ENCODE measurements at regions not wholly inside any gene's neighbourhood (a gene's known extent, or its start where the extent isn't known, plus 50 kb on each side); places are given as distances from the start of the nearest gene placed in this dataset.
"Not testable (repeated sequence)": the region's sequence is repeated elsewhere in the genome, so short reads cannot be mapped to it uniquely, and the experiment has no call there.

DNA sequence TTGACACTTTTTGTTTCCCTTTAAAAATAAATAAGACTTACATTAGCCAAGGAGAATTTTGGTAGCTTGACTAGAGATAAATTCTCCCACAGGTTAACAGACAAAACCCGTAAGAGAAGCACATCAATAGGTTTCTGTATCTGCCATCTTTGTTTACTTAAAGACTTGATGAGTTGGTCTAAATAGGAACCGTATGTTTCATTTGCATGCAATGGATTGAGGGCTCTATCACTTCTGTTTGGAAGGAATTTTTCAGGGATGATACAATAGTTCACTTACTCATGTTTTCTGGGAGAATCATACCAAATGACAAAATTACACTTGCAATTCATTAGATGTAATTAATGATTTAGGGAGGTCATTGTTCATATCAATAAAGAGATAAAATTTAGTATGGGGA is 631.5 kb upstream of the NR2F2 start:
- TF ChIP-seq REST (IDR thresholded peaks at IDR 0.05; ENCODE audit: insufficient replicate concordance, low read depth), result no peak
- H3K27ac ChIP-seq (replicated peaks), result no peak overlapping the region
- H3K27me3 ChIP-seq (ENCODE audit: insufficient read depth, poor library complexity, severe bottlenecking), result no peaks in the 10 kb centered on the region
- H3K4me3 ChIP-seq (replicated peaks; ENCODE audit: insufficient read depth, low read length), result no peak overlapping the region
- DNase-seq (ENCODE audit: low read depth in 1 of 2, low spot score in 1 of 2), result no peak

DNA sequence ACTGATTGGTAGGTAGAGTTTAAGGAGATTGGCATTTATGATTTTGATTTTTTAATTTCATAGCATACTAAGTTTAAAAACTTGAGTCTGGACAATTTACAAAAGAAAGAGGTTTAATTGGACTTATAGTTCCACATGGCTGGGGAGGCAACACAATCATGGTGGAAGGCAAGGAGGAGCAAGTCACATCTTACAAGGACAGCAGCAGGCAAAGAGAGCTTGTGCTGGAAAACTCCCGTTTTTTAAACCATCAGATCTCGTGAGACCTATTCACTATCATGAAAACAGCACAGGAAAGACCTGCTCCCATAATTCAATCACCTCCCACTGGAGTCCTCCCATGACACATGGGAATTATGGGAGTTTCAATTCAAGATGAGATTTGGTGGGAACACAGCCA is 630.9 kb upstream of the NR2F2 start:
- TF ChIP-seq GABPA (IDR thresholded peaks at IDR 0.05; ENCODE audit: low read depth) (no peak), REST (IDR thresholded peaks at IDR 0.05; ENCODE audit: insufficient replicate concordance, low read depth) (no peak)
- no peak for DNase-seq (ENCODE audit: low read depth in 1 of 2, low spot score in 1 of 2)

DNA sequence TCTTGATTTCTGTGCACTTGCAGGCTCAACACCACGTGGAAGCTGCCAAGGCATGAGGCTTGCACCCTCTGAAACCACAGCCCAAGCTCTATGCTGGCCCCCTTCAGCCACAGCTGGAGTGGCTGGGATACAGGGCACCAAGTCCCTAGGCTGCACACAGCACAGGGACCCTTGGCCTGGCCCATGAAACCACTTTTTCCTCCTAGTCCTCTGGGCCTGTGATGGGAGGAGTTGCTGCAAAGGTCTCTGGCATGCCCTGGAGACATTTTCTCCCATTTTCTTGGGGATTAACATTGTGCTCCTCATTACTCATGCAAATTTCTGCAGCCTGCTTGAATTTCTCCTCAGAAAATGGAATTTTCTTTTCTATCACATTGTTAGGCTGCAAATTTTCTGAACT is 629.8 kb upstream of the NR2F2 start:
- not testable (repeated sequence) for DNase-seq (ENCODE audit: low read depth in 1 of 2, low spot score in 1 of 2); H3K27ac ChIP-seq (replicated peaks); H3K27me3 ChIP-seq (ENCODE audit: insufficient read depth, poor library complexity, severe bottlenecking); H3K4me3 ChIP-seq (replicated peaks; ENCODE audit: insufficient read depth, low read length)

More for the DNA sequence above, 630.9 kb upstream of the NR2F2 start:
- no peaks in the 10 kb centered on the region for H3K27me3 ChIP-seq (ENCODE audit: insufficient read depth, poor library complexity, severe bottlenecking)
- H3K4me3 ChIP-seq (replicated peaks; ENCODE audit: insufficient read depth, low read length), result no peak overlapping the region
- no peak overlapping the region for H3K27ac ChIP-seq (replicated peaks)

DNA sequence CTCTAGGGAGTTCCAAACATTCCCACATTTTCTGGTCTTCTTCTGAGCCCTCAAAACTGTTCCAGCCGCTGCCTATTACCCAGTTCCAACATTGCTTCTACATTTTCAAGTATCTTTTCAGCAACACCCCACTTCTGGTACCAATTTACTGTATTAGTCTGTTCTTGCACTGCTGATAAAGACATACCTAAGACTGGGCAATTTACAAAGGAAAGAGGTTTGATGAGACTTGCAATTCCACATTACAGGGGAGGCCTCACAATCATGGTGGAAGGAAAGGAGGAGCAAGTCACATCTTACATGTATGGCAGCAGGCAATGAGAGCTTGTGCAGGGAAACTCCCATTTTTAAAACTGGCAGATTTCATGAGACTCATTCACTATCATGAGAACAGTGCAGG is 629.1 kb upstream of the NR2F2 start:
- no peak for DNase-seq (ENCODE audit: low read depth in 1 of 2, low spot score in 1 of 2)
- H3K4me3 ChIP-seq (replicated peaks; ENCODE audit: insufficient read depth, low read length), result no peak overlapping the region
- TF ChIP-seq CTCF (IDR thresholded peaks at IDR 0.05; ENCODE audit: insufficient read depth, low read length), result no peak
- no peak for TF ChIP-seq REST (IDR thresholded peaks at IDR 0.05; ENCODE audit: insufficient replicate concordance, low read depth)
- TF ChIP-seq GABPA (IDR thresholded peaks at IDR 0.05; ENCODE audit: low read depth), result no peak
- TF ChIP-seq POLR2AphosphoS5 (IDR thresholded peaks at IDR 0.05; ENCODE audit: low read depth), result no peak
- no peak for TF ChIP-seq SPI1 (IDR thresholded peaks at IDR 0.05; ENCODE audit: borderline replicate concordance, low read depth)
- H3K27me3 ChIP-seq (ENCODE audit: insufficient read depth, poor library complexity, severe bottlenecking), result no peaks in the 10 kb centered on the region
- H3K27ac ChIP-seq (replicated peaks), result no peak overlapping the region

- no peak overlapping the region for H3K27ac ChIP-seq (replicated peaks)
- no peak for DNase-seq (ENCODE audit: low read depth in 1 of 2, low spot score in 1 of 2)
- no peaks in the 10 kb centered on the region for H3K27me3 ChIP-seq (ENCODE audit: insufficient read depth, poor library complexity, severe bottlenecking)
- TF ChIP-seq CTCF (IDR thresholded peaks at IDR 0.05; ENCODE audit: insufficient read depth, low read length) (no peak), SPI1 (IDR thresholded peaks at IDR 0.05; ENCODE audit: borderline replicate concordance, low read depth) (no peak)
- H3K4me3 ChIP-seq (replicated peaks; ENCODE audit: insufficient read depth, low read length), result no peak overlapping the region
These were observed 620.4 kb upstream of the NR2F2 start for GRCh38 chr15:95709959-95710695.
